ENCODE measurements at regions not wholly inside any gene's neighbourhood (a gene's known extent, or its start where the extent isn't known, plus 50 kb on each side); places are given as distances from the start of the nearest gene placed in this dataset.

DNA sequence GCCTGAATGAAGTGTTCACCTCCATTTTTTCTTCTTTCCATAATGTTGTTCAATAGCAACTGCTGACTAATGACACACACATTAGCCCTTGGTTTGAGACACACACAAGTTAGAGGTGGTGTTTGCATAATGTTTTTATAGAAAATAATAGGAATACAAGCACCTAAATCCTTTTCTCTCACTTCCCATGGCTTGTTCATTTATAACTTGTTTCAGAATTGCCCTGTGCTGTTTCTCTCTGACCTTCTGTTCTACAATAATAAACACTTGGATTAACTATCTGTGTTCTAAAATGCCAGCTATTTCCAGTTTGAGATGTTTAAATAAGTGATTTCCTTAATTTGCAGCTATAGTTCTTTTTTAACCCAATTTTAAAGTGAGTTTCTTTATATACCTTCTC, 525.1 kb upstream of the ROBO2 start:
- Histone ChIP-seq H3K23ac (ENCODE audit: low read length) (no peak overlapping the region), H2AFZ (ENCODE audit: insufficient read depth, low read length, poor library complexity) (no peak overlapping the region), H3K27me3 (ENCODE audit: insufficient read depth, low read length) (no peaks in the 10 kb centered on the region), H4K91ac (ENCODE audit: low read depth, low read length) (no peak overlapping the region), H3K27ac (ENCODE audit: low read depth, low read length) (no peak overlapping the region), H3K4ac (ENCODE audit: low read depth, low read length) (no peak overlapping the region), H3K4me3 (ENCODE audit: low read depth, low read length) (no peak overlapping the region), H2AK5ac (ENCODE audit: low read length) (no peak overlapping the region), H3K4me2 (ENCODE audit: low read length) (no peak overlapping the region), H4K8ac (ENCODE audit: low read depth, low read length) (no peak overlapping the region), H2BK5ac (ENCODE audit: low read depth, low read length, poor library complexity) (no peak overlapping the region), H3K4me1 (ENCODE audit: control insufficient read depth in 1 of 2, insufficient read depth in 2 of 2, low read length in 2 of 2) (no peaks in the 10 kb centered on the region), H3K9ac (ENCODE audit: low read length) (no peak overlapping the region), H4K12ac (ENCODE audit: low read depth, low read length) (no peak overlapping the region), H2BK12ac (ENCODE audit: low read length) (no peak overlapping the region), H3K14ac (ENCODE audit: low read length) (no peak overlapping the region), H3K79me1 (ENCODE audit: low read length) (no peaks in the 10 kb centered on the region), H3K18ac (ENCODE audit: low read length) (no peak overlapping the region), H2BK120ac (ENCODE audit: insufficient read depth, low read length, poor library complexity) (no peak overlapping the region), H3K79me2 (ENCODE audit: control insufficient read depth, insufficient read depth, low read length, poor library complexity) (no peaks in the 10 kb centered on the region), H3K9me3 (ENCODE audit: insufficient read depth, low read depth, low read length) (no peaks in the 10 kb centered on the region), H3K36me3 (ENCODE audit: control insufficient read depth in 1 of 2, insufficient read depth in 2 of 2, low read length in 2 of 2) (no peaks in the 10 kb centered on the region)
- no peak for DNase-seq

DNA sequence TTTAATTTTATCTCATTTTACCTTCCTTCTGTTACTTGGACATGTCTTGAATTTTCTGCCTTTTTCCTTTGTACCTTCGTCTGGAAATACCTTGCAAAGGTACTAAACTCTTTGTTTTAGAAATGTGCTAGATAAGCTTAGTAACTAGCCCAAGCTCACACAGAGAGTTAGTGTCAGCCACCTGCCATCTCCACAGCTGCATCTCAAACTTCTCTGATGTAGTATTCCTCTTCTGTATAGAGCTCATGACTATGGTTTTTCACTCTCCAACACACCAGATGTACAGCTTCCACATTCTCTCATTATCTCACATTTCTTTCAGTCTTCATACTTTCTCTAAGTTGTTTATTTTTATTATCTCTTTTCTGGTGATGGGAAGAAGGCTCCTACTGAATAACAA, 516.6 kb upstream of the ROBO2 start:
- WGBS (ENCODE audit: extremely low coverage, insufficient coverage, insufficient read length), result no CpG with 5 or more reads among the region's 1 CpG

DNA sequence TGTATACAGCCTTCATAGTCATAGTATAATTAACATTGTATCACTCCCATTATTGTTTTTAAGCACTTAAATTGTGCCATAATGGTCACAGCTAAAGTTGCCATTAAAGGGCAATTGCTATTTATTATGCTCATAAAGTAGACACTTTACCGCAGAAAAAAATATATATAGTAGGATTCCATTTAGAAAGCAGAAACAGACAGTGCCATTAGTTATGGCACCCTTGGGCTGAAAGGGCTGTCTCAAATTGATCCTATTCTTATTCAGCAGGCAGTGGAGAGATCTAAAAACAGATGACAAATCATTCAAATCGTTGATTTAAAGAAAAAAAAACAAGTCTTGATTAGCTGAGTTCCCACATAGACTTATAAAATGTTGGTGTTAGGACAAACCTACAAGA, 514.2 kb upstream of the ROBO2 start:
- H2BK120ac ChIP-seq (ENCODE audit: insufficient read depth, low read length, poor library complexity), result no peak overlapping the region
- H3K14ac ChIP-seq (ENCODE audit: low read length), result no peak overlapping the region
- no peaks in the 10 kb centered on the region for H3K36me3 ChIP-seq (ENCODE audit: control insufficient read depth in 1 of 2, insufficient read depth in 2 of 2, low read length in 2 of 2)
- no peak overlapping the region for H3K9ac ChIP-seq (ENCODE audit: low read length)
- H3K18ac ChIP-seq (ENCODE audit: low read length), result no peak overlapping the region
- H3K27ac ChIP-seq (ENCODE audit: low read depth, low read length), result no peak overlapping the region
- no peak overlapping the region for H2BK5ac ChIP-seq (ENCODE audit: low read depth, low read length, poor library complexity)
- no peak overlapping the region for H3K4ac ChIP-seq (ENCODE audit: low read depth, low read length)
- H3K4me2 ChIP-seq (ENCODE audit: low read length), result no peak overlapping the region
- DNase-seq, result no peak
- H4K12ac ChIP-seq (ENCODE audit: low read depth, low read length), result no peak overlapping the region
- H3K79me2 ChIP-seq (ENCODE audit: control insufficient read depth, insufficient read depth, low read length, poor library complexity), result no peaks in the 10 kb centered on the region
- H2BK12ac ChIP-seq (ENCODE audit: low read length), result no peak overlapping the region
- no peak overlapping the region for H2AFZ ChIP-seq (ENCODE audit: insufficient read depth, low read length, poor library complexity)
- no peaks in the 10 kb centered on the region for H3K4me1 ChIP-seq (ENCODE audit: control insufficient read depth in 1 of 2, insufficient read depth in 2 of 2, low read length in 2 of 2)
- H2AK5ac ChIP-seq (ENCODE audit: low read length), result no peak overlapping the region
- H3K27me3 ChIP-seq (ENCODE audit: insufficient read depth, low read length), result no peaks in the 10 kb centered on the region
- no peaks in the 10 kb centered on the region for H3K79me1 ChIP-seq (ENCODE audit: low read length)
- H4K8ac ChIP-seq (ENCODE audit: low read depth, low read length), result no peak overlapping the region
- WGBS (ENCODE audit: extremely low coverage, insufficient coverage, insufficient read length), result no CpG with 5 or more reads among the region's 2 CpGs
- no peak overlapping the region for H4K91ac ChIP-seq (ENCODE audit: low read depth, low read length)
- no peak overlapping the region for H3K23ac ChIP-seq (ENCODE audit: low read length)
- no peak overlapping the region for H3K4me3 ChIP-seq (ENCODE audit: low read depth, low read length)
- no peaks in the 10 kb centered on the region for H3K9me3 ChIP-seq (ENCODE audit: insufficient read depth, low read depth, low read length)

More for the DNA sequence above, 516.6 kb upstream of the ROBO2 start:
- Histone ChIP-seq H3K79me2 (ENCODE audit: control insufficient read depth, insufficient read depth, low read length, poor library complexity) (no peaks in the 10 kb centered on the region), H3K9ac (ENCODE audit: low read length) (no peak overlapping the region), H3K14ac (ENCODE audit: low read length) (no peak overlapping the region), H3K4me1 (ENCODE audit: control insufficient read depth in 1 of 2, insufficient read depth in 2 of 2, low read length in 2 of 2) (no peaks in the 10 kb centered on the region), H3K18ac (ENCODE audit: low read length) (no peak overlapping the region), H3K36me3 (ENCODE audit: control insufficient read depth in 1 of 2, insufficient read depth in 2 of 2, low read length in 2 of 2) (no peaks in the 10 kb centered on the region), H3K4me3 (ENCODE audit: low read depth, low read length) (no peak overlapping the region), H2BK12ac (ENCODE audit: low read length) (no peak overlapping the region), H3K27ac (ENCODE audit: low read depth, low read length) (no peak overlapping the region), H2BK5ac (ENCODE audit: low read depth, low read length, poor library complexity) (no peak overlapping the region), H4K8ac (ENCODE audit: low read depth, low read length) (no peak overlapping the region), H3K23ac (ENCODE audit: low read length) (no peak overlapping the region), H3K4me2 (ENCODE audit: low read length) (no peak overlapping the region), H2AFZ (ENCODE audit: insufficient read depth, low read length, poor library complexity) (no peak overlapping the region), H3K79me1 (ENCODE audit: low read length) (no peaks in the 10 kb centered on the region), H3K9me3 (ENCODE audit: insufficient read depth, low read depth, low read length) (no peaks in the 10 kb centered on the region), H2AK5ac (ENCODE audit: low read length) (no peak overlapping the region), H4K12ac (ENCODE audit: low read depth, low read length) (no peak overlapping the region), H2BK120ac (ENCODE audit: insufficient read depth, low read length, poor library complexity) (no peak overlapping the region), H4K91ac (ENCODE audit: low read depth, low read length) (no peak overlapping the region), H3K4ac (ENCODE audit: low read depth, low read length) (no peak overlapping the region), H3K27me3 (ENCODE audit: insufficient read depth, low read length) (no peaks in the 10 kb centered on the region)
- DNase-seq, result no peak

DNA sequence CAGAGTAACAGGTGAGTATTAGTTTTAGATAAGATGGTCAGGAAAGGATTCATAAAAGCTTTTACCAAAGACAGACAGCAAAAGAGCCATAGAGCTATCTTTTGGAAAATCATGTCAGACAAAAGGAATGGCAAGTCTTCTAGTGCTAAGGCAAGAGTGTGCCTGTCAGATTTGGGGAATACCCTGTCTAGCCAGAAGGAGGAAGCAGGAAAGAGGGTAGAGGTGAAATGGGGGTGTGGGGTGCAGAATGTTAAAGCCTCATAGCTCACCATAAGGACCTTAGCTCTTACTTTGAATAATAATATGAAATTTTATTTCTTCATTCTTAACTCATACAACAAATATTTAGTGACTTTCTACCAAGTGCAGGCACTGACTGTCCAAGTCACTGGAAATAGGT, 512.1 kb upstream of the ROBO2 start:
- Histone ChIP-seq H4K91ac (ENCODE audit: low read depth, low read length) (no peak overlapping the region), H3K4ac (ENCODE audit: low read depth, low read length) (no peak overlapping the region), H3K4me2 (ENCODE audit: low read length) (no peak overlapping the region), H2BK5ac (ENCODE audit: low read depth, low read length, poor library complexity) (no peak overlapping the region), H3K27ac (ENCODE audit: low read depth, low read length) (no peak overlapping the region), H3K9me3 (ENCODE audit: insufficient read depth, low read depth, low read length) (no peaks in the 10 kb centered on the region), H3K18ac (ENCODE audit: low read length) (no peak overlapping the region), H3K36me3 (ENCODE audit: control insufficient read depth in 1 of 2, insufficient read depth in 2 of 2, low read length in 2 of 2) (no peaks in the 10 kb centered on the region), H3K4me1 (ENCODE audit: control insufficient read depth in 1 of 2, insufficient read depth in 2 of 2, low read length in 2 of 2) (no peaks in the 10 kb centered on the region), H2BK12ac (ENCODE audit: low read length) (no peak overlapping the region), H3K79me1 (ENCODE audit: low read length) (no peaks in the 10 kb centered on the region), H3K9ac (ENCODE audit: low read length) (no peak overlapping the region), H3K79me2 (ENCODE audit: control insufficient read depth, insufficient read depth, low read length, poor library complexity) (no peaks in the 10 kb centered on the region), H2AK5ac (ENCODE audit: low read length) (no peak overlapping the region), H2AFZ (ENCODE audit: insufficient read depth, low read length, poor library complexity) (no peak overlapping the region), H2BK120ac (ENCODE audit: insufficient read depth, low read length, poor library complexity) (no peak overlapping the region), H4K12ac (ENCODE audit: low read depth, low read length) (no peak overlapping the region), H3K27me3 (ENCODE audit: insufficient read depth, low read length) (no peaks in the 10 kb centered on the region), H3K23ac (ENCODE audit: low read length) (no peak overlapping the region), H3K14ac (ENCODE audit: low read length) (no peak overlapping the region), H4K8ac (ENCODE audit: low read depth, low read length) (no peak overlapping the region), H3K4me3 (ENCODE audit: low read depth, low read length) (no peak overlapping the region)
- no peak for DNase-seq
